22Rv1 (cell line): ENCODE measurements at regions not wholly inside any gene's neighbourhood (a gene's known extent, or its start where the extent isn't known, plus 50 kb on each side); places are given as distances from the start of the nearest gene placed in this dataset.

Source experiments
- H3K27ac ChIP-seq: fragments of 450-650 bp; 2 replicates; pipeline ENCODE4 v1.5.1; 2017
- ZFX ChIP-seq: fragments of 450-650 bp; IDR thresholded peaks from 2 replicates; pipeline ENCODE4 v1.6.1; 2017; ENCODE audit warnings: antibody characterized with exemption, borderline replicate concordance
- TF ChIP-seq, protein P1 (sequence below): fragments of 450-650 bp; IDR thresholded peaks from 2 replicates; pipeline ENCODE4 v1.5.1; 2017; ENCODE audit warnings: mild to moderate bottlenecking

- no peak overlapping the region for H3K27ac ChIP-seq
- TF ChIP-seq, protein P1, sequence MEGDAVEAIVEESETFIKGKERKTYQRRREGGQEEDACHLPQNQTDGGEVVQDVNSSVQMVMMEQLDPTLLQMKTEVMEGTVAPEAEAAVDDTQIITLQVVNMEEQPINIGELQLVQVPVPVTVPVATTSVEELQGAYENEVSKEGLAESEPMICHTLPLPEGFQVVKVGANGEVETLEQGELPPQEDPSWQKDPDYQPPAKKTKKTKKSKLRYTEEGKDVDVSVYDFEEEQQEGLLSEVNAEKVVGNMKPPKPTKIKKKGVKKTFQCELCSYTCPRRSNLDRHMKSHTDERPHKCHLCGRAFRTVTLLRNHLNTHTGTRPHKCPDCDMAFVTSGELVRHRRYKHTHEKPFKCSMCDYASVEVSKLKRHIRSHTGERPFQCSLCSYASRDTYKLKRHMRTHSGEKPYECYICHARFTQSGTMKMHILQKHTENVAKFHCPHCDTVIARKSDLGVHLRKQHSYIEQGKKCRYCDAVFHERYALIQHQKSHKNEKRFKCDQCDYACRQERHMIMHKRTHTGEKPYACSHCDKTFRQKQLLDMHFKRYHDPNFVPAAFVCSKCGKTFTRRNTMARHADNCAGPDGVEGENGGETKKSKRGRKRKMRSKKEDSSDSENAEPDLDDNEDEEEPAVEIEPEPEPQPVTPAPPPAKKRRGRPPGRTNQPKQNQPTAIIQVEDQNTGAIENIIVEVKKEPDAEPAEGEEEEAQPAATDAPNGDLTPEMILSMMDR: no peak
- no peak for TF ChIP-seq ZFX
Measured at GRCh38 chr1:29909962-29910361, 673.6 kb downstream of the PTPRU start.

DNA sequence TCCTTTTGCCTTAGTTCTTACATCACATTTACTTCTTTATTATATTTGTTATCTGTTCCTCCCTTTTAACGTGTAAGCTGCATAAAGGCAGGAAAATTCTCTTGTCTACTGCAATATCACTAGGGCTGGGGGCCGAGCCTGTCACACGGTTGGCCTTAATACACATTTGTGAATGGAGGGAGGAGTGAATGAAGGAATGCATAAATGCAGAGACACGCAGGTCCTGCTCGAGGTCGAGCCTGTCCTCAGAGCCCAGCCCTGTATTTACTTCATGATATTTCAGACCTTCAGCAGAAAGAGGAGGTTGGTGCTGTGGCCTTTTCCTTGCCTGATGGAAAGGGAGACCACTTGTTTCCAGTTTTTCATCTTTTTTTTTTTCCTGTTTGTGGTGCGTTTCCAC lies 671.3 kb downstream of the PTPRU start:
- no peak for TF ChIP-seq ZFX
- TF ChIP-seq, protein P1: no peak
- no peak overlapping the region for H3K27ac ChIP-seq

GRCh38 chr1:29906927-29907326 lies 670.6 kb downstream of the PTPRU start:
- H3K27ac ChIP-seq: no peak overlapping the region
- TF ChIP-seq, protein P1: no peak
- no peak for TF ChIP-seq ZFX

DNA sequence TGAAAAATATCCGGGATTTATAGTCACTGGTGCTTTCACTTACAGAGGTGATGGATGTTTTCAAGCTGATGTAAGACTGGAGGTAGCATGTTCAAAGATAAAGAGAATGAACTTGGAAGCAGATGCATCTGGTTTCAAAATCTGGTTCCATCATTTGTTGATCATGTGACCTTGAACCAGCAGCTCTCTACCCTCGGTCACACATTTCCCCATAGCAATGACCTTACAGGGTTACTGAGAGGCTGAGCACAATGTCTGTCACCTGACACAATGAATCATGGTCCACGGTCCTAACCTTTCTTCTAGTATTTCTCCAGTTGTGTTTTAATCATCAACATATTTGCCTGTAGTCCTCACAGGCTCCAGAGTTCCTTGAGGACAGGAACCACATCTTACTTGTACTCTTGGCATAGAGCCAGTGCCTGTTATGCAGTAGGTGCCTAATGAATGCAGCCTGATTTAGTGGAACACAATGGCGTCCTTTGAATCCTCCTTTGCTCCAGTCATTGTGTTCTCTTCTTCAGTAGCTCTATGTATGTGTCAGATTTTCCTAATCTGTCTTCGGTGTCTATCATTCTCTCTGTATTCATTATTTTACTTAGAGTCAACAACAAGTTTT lies 667.3 kb downstream of the PTPRU start:
- no peak for TF ChIP-seq ZFX
- TF ChIP-seq, protein P1: no peak
- no peak overlapping the region for H3K27ac ChIP-seq

DNA sequence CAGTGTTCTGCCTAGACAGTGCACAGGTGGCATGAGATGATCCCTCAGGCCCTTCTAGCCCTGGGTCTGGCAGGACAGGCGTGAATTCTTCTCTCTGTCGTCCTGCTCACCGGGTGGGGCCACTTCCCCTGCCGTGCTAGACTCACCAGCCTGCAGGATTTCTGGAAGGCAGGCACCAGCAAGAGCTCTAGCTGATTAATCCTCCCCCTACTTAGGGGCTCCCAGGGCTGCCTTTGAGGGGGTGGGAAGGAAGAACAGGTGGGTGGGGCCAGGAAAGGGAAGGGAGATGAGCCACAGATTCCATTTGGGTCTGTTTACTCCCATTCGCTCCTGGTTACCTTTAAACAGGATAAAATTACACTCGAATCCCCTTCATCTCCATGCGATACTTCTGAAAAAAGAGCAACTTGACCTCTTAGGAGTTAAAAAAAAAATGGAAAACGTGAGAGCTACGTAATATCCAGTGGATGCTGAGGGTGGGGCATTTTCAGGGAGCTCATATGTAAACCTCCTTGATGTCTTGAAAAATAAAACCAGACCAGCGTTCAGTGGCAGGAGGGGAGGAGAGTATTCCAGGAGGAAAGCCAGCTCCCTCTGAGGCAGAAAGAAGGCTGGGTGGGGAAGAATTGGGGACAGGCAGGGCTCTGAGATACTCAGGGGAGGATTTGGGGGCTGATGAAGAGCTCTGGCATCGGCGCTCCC lies 665.5 kb downstream of the PTPRU start:
- no peak overlapping the region for H3K27ac ChIP-seq
- no peak for TF ChIP-seq ZFX
- TF ChIP-seq, protein P1: no peak

DNA sequence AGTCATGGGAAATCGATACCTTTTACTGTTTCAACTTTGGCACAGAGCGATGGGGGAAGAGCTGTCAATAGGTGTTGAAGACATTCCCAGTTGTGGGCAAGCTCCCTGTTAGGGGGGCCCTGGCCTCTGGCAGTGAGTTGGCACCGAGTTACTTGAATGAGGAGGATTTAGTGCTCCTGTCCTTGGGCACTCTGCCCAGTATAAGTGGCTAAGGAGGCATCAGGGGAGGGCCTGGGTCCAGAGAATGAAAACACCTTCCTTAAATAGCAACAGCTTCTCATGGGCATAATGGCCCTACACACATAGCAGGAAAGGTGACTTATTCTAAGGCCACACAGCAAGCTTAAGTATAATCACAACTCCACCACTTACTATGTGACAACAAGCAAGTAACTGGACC lies 664.4 kb downstream of the PTPRU start:
- TF ChIP-seq, protein P1: no peak
- TF ChIP-seq ZFX: no peak
- no peak overlapping the region for H3K27ac ChIP-seq

DNA sequence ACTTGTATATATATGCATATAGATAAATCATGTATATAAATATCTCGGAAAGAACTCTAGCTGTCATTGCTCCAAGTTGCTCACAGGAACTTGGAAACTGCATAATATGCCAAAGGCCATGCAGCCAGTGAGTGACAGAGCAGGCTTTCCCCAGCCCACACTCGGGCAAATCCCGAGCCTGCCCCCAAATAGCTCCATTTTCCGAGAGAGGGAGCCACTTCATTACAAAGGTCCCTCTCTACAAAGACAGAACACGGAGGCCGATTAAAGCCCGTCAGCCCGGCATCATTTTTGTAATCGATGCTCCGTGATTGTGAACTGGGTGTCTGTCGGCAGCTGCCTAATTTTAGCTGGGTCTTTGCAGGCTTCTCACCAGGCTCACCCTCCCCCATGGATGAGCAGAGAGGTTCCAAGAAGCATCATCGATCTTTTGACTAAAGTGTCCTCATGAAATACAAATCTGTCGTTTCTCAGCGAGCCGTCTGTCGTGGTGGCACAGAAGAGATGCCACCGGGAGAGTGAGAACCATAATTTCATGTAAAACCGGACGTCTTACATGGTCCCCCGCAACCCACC lies 663.9 kb downstream of the PTPRU start:
- no peak overlapping the region for H3K27ac ChIP-seq
- TF ChIP-seq, protein P1: no peak
- no peak for TF ChIP-seq ZFX
